Inflammatory macrophage treated with lipopolysaccharide for 4 hours (primary cell): ENCODE measurements at regions not wholly inside any gene's neighbourhood (a gene's known extent, or its start where the extent isn't known, plus 50 kb on each side); places are given as distances from the start of the nearest gene placed in this dataset.

ENCODE experiments used
- DNase-seq: peaks from one replicate; pipeline ENCODE4 v3.0.0-alpha.2; 2020

DNA sequence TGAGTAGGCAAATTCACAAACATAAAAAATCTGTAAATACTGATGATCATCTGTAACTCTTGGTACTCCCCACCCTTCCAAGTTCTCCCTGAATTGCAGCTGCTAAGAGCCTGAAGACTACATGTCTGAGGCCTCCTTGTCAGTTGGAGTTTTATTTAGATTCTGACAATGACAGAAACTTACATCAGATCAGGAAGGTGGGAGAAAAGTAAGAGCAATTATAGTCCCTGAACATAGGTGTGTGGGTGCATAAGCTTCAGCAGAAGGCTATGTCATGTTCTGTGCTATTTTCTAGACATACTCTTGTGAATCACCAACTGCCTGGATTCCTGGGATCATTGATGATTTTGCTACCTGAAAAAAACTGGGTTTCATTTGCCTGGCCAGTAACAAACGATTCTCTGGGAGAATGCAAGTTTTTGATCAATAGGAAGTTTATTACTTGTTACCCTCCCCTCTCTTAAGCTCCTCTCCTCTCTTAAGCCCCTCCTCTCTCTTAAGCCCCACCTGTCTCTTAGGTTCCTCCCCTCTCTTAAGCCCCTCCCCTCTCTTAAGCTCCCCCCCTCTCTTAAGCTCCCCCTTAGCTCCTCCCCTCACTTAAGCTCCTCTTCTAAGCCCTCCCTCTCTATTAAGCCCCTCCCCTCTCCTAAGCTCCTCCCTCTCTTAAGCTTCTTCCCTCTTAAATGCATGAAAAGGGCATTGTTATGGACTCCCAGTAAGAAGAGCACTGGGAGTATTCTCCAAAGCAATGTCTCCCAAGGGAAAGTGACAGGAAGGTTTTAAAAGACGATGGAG lies 1183.4 kb upstream of the AUTS2 start:
- DNase-seq, result no peak

GRCh38 chr7:68417002-68417401 lies 1181.3 kb upstream of the AUTS2 start:
- DNase-seq, result no peak

DNA sequence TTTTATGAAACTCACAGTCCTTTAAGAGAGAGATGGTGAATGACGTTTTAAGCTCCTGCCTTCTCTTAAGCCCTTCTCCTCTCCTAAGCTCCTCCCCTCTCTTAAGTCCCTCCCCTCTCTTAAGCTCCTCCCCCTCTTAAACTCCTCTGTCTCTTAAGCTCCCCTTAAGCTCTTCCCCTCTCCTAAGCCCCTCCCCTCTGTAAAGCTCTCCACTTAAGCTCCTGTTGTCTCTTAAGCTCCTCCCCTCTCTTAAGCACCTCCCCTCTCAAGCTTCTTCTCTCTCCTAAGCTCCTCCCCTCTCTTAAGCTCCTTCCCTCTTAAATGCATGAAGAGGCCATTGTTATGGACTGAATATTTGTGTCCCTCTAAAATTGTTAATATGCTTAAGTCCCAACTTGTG lies 1180.6 kb upstream of the AUTS2 start:
- DNase-seq, result no peak

DNA sequence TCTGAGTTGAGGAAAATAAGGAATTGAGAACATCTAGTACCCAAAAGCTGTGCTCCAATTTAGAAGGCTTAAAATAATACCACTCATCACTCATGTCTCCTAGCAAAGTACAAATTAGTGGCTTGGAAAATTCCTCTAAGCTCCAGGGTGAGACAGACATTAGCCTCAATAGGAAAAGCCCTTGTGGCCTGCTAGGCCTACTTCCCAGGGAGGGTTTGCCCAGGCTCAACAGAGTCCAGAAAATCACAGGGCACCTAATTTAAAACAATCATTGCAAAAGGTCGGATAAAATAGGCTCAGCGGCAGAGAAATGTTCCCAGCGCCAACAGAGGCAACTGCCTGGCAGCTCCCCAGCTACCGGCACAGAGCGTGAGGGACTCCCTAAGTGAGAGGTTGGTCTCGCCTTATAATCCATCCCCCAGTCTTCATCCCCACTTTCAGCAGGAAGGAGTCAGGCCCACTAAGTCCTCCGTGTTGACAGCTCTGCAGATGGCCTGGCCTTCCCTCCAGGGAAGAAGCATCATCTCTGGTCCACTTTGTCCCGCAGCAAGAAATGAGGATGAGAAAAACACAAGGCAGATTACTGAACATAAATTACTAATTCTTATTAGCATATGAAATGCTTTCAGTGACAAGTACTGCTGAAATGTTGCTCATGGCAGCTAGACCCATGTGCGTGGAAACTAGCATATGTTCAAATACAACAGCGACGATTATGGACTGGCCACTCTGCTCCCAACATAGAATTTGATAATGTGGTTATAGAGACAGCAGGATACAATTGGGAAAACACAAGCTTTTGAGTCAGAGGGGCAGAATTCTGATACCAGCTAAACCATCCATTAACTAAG lies 1177.7 kb upstream of the AUTS2 start:
- DNase-seq, result no peak

DNA sequence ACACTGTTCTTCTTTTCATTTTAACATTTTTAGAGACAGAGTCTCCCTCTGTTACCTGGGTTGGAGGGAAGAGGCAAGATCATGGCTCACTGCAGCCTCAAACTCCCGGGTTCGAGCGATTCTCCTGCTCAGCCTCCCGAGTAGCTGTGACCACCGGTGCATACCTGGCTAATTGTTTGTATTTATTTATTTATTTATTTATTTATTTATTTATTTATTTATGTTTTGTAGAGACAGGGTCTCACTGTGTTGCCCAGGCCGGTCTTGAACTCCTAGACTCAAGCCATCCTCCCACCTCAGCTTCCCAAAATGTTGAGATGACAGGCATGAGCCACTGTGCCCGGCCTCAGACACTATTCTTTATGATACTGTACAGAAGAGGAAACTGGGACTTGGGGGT lies 1176.6 kb upstream of the AUTS2 start:
- no peak for DNase-seq

DNA sequence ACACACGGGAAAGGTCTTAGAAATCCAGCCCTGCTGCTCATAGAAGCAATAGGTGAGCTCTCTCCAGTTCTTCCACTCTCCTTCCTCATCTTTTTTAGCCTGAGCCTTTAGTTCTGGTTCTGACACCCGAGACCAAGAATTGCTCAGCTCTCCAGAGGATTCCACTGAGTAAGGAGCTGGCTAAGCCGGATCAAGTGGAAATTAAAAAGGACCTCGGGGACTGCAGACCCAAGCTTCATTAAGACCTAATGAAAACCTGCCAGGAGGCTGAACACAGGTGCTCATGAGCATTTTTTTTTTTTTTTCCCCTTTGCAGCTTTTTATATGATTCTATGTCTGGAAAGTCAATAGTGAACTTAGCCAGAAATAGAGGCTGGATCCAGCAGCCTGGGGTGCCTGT lies 1176.0 kb upstream of the AUTS2 start:
- no peak for DNase-seq

DNA sequence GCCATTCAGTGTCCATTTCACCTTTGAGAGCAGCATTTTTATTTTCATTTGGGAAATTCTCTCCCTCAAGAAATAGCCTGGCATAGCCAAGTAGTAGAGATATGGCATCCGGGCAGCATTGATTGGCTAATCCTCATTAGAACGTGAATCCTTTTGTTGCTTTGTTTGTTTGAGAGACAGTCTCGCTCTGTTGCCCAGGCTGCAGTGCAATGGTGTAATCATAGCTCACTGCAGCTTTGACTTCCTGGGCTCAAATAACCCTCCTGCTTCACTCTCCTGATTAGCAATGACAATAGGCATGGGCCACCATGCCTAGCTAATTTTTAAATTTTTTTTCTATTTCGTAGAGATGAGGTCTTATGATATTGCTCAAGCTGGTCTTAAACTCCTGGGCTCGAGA lies 1174.9 kb upstream of the AUTS2 start:
- DNase-seq, result no peak

DNA sequence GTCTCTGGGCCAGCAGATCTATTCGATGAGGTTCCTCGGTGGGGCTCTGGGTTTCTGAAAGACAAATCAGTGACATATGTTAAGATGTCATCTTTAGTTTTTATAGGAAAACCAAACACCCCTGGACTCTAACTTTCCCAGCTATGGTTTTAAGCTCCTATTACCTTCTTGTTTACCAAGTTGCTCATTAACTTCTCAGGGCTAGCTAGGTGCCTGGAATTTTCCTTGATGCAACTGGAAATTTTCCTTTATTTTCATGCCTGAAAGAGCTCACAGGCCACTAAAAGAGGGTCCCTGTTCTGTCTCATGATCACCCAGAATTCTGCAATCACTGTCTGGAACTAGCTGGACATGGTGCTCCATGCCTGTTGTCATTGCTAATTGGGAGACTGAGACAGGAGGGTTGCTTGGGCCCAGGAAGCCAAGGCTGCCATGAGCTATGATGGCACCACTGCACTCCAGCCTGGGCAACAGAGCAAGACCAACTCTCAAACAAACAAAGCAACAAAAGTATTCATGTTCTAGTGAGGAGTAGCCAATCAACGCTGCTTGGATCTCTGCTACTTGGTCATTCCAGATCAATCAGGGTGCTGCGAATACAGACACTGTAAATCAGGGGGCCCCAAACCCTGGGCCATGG lies 1173.5 kb upstream of the AUTS2 start:
- no peak for DNase-seq

- DNase-seq, result no peak
Observed at GRCh38 chr7:68425377-68425776, 1172.9 kb upstream of the AUTS2 start.

GRCh38 chr7:68429411-68430117 lies 1168.7 kb upstream of the AUTS2 start:
- no peak for DNase-seq

DNA sequence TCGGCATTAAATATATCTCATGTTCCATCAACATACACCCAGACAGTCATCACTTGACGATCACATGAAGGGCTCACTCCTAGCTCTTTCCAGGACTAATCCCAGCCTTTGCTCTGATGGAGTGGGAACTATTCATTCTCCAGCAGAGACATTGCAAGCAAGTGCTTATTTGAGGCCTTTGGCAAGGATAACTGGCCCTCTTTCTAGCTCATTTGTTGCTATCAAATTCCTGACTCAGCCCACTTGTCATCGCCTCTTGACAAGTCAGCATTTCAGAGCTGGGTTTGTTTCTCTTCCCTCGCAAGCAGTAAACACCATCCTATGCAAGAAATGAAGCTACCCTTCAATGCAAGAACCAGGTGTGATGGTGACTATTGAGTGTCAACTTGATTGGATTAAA lies 1165.7 kb upstream of the AUTS2 start:
- no peak for DNase-seq

DNA sequence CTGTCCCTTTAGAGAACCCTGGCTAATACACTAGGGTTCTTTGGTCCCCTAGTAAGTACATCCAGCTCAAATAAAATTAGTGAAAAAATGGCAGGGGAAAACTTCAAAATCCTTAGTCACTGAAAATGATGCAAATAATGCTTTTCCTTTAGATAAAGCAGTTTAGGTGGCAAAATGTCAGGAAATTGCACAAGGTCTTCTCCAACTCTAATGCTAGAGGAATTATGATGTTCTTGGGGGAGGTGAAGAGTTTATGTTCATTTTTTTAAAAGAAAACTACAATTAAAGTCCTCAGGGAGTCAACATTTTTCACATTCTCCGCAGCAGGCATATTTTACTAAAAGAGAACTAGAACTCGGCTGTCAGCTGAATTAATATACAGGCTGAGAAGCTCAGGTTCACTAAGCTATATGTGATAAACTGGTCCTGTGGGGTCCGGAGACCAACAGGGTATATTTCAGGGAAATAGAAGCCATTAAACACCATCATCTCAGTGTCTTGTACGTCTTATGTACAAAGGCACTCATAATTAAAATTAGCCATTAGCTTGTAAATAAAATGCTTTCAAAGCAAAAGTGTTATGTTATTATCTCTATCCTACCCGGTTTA lies 1164.7 kb upstream of the AUTS2 start:
- DNase-seq, result no peak

DNA sequence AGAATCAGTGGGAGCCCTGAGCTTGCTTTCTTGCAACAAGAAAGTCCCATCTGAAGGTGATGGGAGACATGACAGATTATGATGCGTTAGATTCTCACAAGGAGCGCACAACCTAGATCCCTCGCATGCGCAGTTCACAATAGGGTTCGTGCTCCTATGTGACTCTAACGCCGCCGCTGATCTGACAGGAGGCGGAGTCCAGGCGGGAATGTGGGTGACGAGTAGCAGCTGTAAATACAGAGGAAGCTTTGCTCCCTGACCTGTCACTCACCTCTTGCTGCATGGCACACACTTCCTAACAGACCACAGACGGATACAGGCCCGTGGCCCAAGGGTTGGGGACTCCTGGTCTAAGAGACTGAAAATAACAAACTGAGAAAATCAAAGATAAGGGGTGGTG lies 1163.4 kb upstream of the AUTS2 start:
- DNase-seq, result no peak

- no peak for DNase-seq
Observed at GRCh38 chr7:68438016-68438415, 1160.3 kb upstream of the AUTS2 start.

- DNase-seq, result no peak
Observed at GRCh38 chr7:68438811-68439210, 1159.5 kb upstream of the AUTS2 start.

- no peak for DNase-seq
Observed at GRCh38 chr7:68439897-68440296, 1158.4 kb upstream of the AUTS2 start.

DNA sequence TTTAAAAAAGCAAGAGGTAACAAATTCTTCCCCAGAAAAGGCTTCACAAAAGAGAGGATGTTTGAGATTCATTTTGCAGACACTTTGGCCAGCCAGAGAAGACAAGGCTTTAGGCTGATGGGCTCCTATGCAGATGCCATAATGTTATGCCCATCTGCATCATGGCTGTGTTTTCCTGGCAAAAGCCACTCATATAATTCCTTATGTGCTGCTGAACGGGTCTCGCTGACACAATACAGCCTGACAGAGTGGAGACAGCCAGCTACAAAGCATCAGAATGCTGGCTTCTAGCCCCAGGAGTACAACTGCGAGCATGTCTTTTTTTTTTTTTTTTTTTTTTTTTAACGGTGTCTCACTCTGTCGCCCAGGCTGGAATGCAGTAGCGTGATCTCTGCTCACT lies 1157.4 kb upstream of the AUTS2 start:
- no peak for DNase-seq

DNA sequence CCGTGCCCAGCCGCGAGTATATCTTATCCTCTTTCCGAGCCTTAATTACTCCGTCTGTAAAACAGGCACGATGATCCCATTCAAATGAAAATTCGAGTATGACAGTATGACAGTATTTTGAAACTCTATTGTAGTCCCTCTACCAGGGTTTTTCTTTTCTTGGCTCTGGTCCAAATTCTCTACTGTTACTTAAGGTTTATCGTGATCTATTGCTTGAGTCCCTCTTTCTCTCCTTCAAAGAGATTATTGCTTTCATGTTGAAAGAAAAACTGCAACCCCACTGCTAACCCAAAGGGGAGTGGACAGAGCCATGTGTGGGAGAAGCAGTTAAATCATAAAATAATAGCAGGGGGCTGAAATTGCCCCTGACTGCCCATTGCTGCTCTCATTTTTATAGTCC lies 1156.6 kb upstream of the AUTS2 start:
- no peak for DNase-seq

DNA sequence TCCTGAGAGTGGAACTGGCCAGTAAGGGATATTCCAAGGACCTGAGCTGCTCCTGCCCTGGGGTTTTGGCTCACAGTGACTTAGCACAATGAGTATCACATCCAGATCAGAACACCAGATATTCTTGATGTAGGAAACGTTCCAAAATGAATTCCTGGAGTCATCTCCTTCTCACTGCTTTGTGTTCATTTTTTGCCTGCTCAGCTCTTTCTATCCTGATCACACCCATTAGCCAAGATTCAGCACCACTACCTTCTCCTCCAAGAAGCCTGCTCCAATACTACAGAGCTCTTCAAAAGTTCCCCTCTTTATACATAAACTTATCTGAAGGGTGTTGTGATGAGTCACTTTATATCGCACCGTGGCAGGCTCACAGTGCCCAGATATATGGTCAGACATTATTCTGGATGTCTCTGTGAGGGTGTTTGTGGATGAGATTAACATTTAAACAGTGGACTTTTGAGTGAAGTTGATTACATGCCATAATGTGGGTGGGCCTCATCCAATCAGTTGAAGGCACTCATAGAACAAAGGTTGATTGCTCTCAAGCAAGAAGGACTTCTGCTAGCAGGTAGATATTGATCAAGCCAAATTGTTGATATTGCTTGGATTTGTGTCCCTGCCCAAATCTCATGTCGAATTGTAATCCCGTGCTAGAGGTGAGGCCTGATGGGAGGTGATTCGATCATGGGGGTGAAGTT lies 1155.2 kb upstream of the AUTS2 start:
- DNase-seq, result no peak

DNA sequence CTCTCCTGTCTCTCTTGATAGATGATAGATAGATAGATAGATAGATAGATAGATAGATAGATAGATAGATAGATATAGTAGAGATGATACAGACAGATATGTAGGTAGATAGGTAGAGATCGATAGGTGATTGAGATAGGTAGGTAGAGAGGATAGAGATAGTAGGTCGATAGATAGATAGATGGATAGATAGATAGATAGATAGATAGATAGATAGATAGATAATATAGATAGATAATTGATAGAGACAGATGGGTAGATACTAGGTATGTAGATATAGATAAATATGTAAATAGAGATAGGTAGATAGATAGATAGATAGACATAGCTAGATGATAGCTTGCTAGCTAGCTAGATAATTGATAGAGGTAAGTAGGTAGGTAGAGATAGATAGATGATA lies 1154.2 kb upstream of the AUTS2 start:
- DNase-seq, result no peak

GRCh38 chr7:68444956-68445355 lies 1153.3 kb upstream of the AUTS2 start:
- no peak for DNase-seq

- no peak for DNase-seq
Observed at GRCh38 chr7:68446183-68446582, 1152.1 kb upstream of the AUTS2 start.
